Activated CD8-positive, alpha-beta memory T cell treated with anti-CD3 and anti-CD28 coated beads, Interleukin-2, amount 50 U/mL, for 24 hours (primary cell): ENCODE measurements at regions not wholly inside any gene's neighbourhood (a gene's known extent, or its start where the extent isn't known, plus 50 kb on each side); places are given as distances from the start of the nearest gene placed in this dataset.

ENCODE experiments used
- DNase-seq: peaks from one replicate; pipeline ENCODE4 v3.0.0-alpha.2; 2020; ENCODE audit errors: extremely low read depth

- DNase-seq = no peak
These were observed 345.2 kb upstream of the SLC8A1 start for GRCh38 chr2:40797120-40797519.

- DNase-seq = no peak
These were observed 352.0 kb upstream of the SLC8A1 start for GRCh38 chr2:40803900-40804299.

- DNase-seq = no peak
These were observed 357.3 kb upstream of the SLC8A1 start for GRCh38 chr2:40809156-40809555.

- DNase-seq = no peak
These were observed 362.7 kb upstream of the SLC8A1 start for GRCh38 chr2:40814616-40815015.

- no peak for DNase-seq
These were observed 368.4 kb upstream of the SLC8A1 start for GRCh38 chr2:40820319-40820718.

GRCh38 chr2:40823478-40823877, 371.6 kb upstream of the SLC8A1 start:
- no peak for DNase-seq

GRCh38 chr2:40824278-40824677, 372.4 kb upstream of the SLC8A1 start:
- no peak for DNase-seq

- no peak for DNase-seq
These were observed 375.5 kb upstream of the SLC8A1 start for GRCh38 chr2:40827392-40827791.

GRCh38 chr2:40831321-40831873, 379.5 kb upstream of the SLC8A1 start:
- no peak for DNase-seq

GRCh38 chr2:40841856-40842255, 390.0 kb upstream of the SLC8A1 start:
- DNase-seq = no peak

- DNase-seq = no peak
These were observed 392.7 kb upstream of the SLC8A1 start for GRCh38 chr2:40844353-40845277.

GRCh38 chr2:40851661-40852060, 399.8 kb upstream of the SLC8A1 start:
- DNase-seq = no peak

- DNase-seq = no peak
These were observed 407.7 kb upstream of the SLC8A1 start for GRCh38 chr2:40859617-40860016.

GRCh38 chr2:40867829-40868228, 415.9 kb upstream of the SLC8A1 start:
- no peak for DNase-seq

- no peak for DNase-seq
These were observed 420.7 kb upstream of the SLC8A1 start for GRCh38 chr2:40872580-40872979.

GRCh38 chr2:40874380-40874779, 422.5 kb upstream of the SLC8A1 start:
- no peak for DNase-seq

- DNase-seq = no peak
These were observed 425.9 kb upstream of the SLC8A1 start for GRCh38 chr2:40877734-40878288.

- no peak for DNase-seq
These were observed 427.4 kb upstream of the SLC8A1 start for GRCh38 chr2:40879305-40879704.

GRCh38 chr2:40886100-40886499, 434.2 kb upstream of the SLC8A1 start:
- no peak for DNase-seq

GRCh38 chr2:40886655-40887054, 434.8 kb upstream of the SLC8A1 start:
- no peak for DNase-seq

- no peak for DNase-seq
These were observed 444.5 kb upstream of the SLC8A1 start for GRCh38 chr2:40896358-40896757.

GRCh38 chr2:40914666-40915065, 462.8 kb upstream of the SLC8A1 start:
- no peak for DNase-seq

GRCh38 chr2:40915651-40916050, 463.8 kb upstream of the SLC8A1 start:
- DNase-seq = no peak
